Calu3 (cell line): ENCODE measurements at regions not wholly inside any gene's neighbourhood (a gene's known extent, or its start where the extent isn't known, plus 50 kb on each side); places are given as distances from the start of the nearest gene placed in this dataset.

Experiments
- BruUV-seq: library from RNA; stranded (reverse); fragments of 400-500 nt; replicated peaks from 2 replicates; lab custom pipeline; 2021; lab: Mats Ljungman, UMichigan
- CTCF ChIA-PET: fragments of 300-600 bp; sonication (Branson Sonifier 250); formaldehyde crosslinking; loops from one replicate; lab custom pipeline; 2022; ENCODE audit warnings: antibody characterized with exemption; lab: Charles Lee
- DNase-seq: peaks from one replicate; pipeline ENCODE4 v3.0.0; 2022
- H3K27ac Mint-ChIP-seq: one replicate; pipeline ENCODE4 v1.8.0; 2022; ENCODE audit warnings: mixed read lengths; ENCODE audit not compliant: unreplicated experiment
- H3K27me3 Mint-ChIP-seq: one replicate; pipeline ENCODE4 v1.8.0; 2022; ENCODE audit warnings: mixed read lengths; ENCODE audit not compliant: unreplicated experiment
- H3K36me3 Mint-ChIP-seq: one replicate; pipeline ENCODE4 v1.8.0; 2022; ENCODE audit warnings: mild to moderate bottlenecking, moderate library complexity, mixed read lengths; ENCODE audit not compliant: insufficient read depth, unreplicated experiment
- H3K4me1 Mint-ChIP-seq: one replicate; pipeline ENCODE4 v1.8.0; 2022; ENCODE audit warnings: mild to moderate bottlenecking, low read depth, mixed read lengths; ENCODE audit not compliant: unreplicated experiment
- H3K4me3 Mint-ChIP-seq: one replicate; pipeline ENCODE4 v1.8.0; 2022; ENCODE audit warnings: mild to moderate bottlenecking, low read depth, moderate library complexity, mixed read lengths; ENCODE audit not compliant: unreplicated experiment
- H3K9me3 Mint-ChIP-seq: one replicate; pipeline ENCODE4 v1.8.0; 2022; ENCODE audit warnings: low read depth, mixed read lengths; ENCODE audit not compliant: unreplicated experiment
- intact Hi-C: fragments of 100-400 bp; cut with micrococcal nuclease; formaldehyde crosslinking; loops from one replicate; pipeline ENCODE4 v1.10.0; 2022; ENCODE audit not compliant: unreplicated experiment
- TF ChIP-seq, protein P1 (sequence below): fragments of 200-600 bp; IDR thresholded peaks from one replicate; pipeline ENCODE4 v1.8.0; 2022; ENCODE audit warnings: antibody characterized with exemption; ENCODE audit not compliant: unreplicated experiment

DNA sequence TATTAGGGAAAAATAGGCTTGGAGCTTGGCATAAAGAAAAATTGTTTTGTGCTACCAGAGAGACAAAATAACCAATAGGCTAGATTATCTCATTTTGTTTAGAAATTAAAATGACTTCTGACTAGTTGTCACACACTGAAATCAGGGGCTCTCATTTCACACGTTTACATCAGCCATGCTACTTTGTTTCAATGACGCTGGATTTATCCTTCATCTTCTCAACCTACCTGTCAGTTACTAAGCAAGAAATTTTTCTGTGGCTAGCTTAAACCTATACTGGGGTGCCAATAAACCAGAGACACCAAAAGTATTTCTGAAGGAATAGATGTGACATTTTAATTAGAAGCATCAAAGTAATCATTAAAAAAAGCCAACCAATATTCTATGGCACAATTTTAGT, 518.1 kb upstream of the NR5A2 start:
- Mint-ChIP-seq H3K27ac (no peak overlapping the region), H3K27me3 (no peaks in the 10 kb centered on the region), H3K9me3 (no peaks in the 10 kb centered on the region), H3K4me3 (no peak overlapping the region), H3K4me1 (peaks cover 8% of the 10 kb centered on the region), H3K36me3 (no peaks in the 10 kb centered on the region)
- TF ChIP-seq, protein P1, sequence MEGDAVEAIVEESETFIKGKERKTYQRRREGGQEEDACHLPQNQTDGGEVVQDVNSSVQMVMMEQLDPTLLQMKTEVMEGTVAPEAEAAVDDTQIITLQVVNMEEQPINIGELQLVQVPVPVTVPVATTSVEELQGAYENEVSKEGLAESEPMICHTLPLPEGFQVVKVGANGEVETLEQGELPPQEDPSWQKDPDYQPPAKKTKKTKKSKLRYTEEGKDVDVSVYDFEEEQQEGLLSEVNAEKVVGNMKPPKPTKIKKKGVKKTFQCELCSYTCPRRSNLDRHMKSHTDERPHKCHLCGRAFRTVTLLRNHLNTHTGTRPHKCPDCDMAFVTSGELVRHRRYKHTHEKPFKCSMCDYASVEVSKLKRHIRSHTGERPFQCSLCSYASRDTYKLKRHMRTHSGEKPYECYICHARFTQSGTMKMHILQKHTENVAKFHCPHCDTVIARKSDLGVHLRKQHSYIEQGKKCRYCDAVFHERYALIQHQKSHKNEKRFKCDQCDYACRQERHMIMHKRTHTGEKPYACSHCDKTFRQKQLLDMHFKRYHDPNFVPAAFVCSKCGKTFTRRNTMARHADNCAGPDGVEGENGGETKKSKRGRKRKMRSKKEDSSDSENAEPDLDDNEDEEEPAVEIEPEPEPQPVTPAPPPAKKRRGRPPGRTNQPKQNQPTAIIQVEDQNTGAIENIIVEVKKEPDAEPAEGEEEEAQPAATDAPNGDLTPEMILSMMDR, result no peak
- CTCF ChIA-PET, result no interaction called here
- DNase-seq, result no peak
- no TSS peak for BruUV-seq
- intact Hi-C loops, result no loop called here

DNA sequence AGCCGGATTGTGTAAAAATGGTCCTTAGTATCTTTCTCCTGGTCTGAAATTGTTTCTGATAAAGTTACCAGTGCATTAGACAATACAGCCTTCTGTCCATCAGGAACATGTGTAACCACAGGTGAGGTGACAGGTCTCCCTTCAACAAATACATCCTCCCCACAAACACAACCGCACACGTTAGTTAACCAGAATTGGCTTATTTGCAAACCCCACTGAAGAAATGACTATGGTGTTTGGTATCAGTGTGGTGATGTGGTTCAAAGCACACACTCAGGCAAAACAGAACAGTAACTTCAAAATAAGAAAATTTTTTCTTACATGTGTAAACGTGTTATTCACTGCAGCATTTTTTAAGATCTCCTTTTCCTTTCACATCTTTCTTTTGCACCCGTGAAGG, 517.2 kb upstream of the NR5A2 start:
- H3K9me3 Mint-ChIP-seq, result no peaks in the 10 kb centered on the region
- no peak overlapping the region for H3K27ac Mint-ChIP-seq
- TF ChIP-seq, protein P1, result no peak
- BruUV-seq, result no TSS peak
- intact Hi-C loops, result no loop called here
- no peak for DNase-seq
- H3K36me3 Mint-ChIP-seq, result no peaks in the 10 kb centered on the region
- H3K27me3 Mint-ChIP-seq, result no peaks in the 10 kb centered on the region
- CTCF ChIA-PET, result no interaction called here
- peaks cover 8% of the 10 kb centered on the region for H3K4me1 Mint-ChIP-seq
- H3K4me3 Mint-ChIP-seq, result no peak overlapping the region

DNA sequence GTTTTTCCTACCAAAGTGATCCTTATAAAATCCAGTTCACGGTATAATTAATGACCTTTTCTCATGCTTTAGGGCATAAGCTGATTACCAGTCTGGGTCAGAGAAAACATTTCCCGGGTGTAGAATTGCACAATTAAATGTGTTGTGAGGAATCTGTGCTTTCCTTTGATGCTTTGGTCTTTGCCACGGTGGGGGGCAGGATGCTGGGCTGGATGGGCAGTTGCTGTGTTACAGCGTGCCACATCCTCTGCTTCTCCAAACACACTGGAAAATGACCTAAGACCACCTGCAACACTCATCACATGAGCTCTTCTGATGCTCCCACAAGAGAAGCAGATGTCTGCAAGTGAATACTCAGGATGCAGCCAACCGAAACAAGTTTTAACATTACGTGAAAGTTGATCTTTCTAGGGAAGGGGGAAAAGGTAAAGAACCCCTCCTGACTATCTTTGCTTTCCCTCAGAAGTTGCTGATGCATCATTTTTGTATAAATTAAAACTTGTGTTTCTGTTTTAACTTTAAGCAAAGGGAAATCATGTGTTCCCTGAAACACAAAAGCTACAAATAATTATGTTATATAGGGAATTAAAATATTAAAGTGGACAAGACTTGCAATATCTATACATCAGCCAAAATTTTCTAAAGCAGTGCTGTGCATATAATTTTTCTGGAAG, 515.3 kb upstream of the NR5A2 start:
- no peaks in the 10 kb centered on the region for H3K36me3 Mint-ChIP-seq
- peaks cover 8% of the 10 kb centered on the region for H3K4me1 Mint-ChIP-seq
- TF ChIP-seq, protein P1, result no peak
- H3K27ac Mint-ChIP-seq, result no peak overlapping the region
- DNase-seq, result no peak
- H3K9me3 Mint-ChIP-seq, result no peaks in the 10 kb centered on the region
- CTCF ChIA-PET, result no interaction called here
- H3K27me3 Mint-ChIP-seq, result no peaks in the 10 kb centered on the region
- no TSS peak for BruUV-seq
- no peak overlapping the region for H3K4me3 Mint-ChIP-seq
- intact Hi-C loops, result no loop called here

DNA sequence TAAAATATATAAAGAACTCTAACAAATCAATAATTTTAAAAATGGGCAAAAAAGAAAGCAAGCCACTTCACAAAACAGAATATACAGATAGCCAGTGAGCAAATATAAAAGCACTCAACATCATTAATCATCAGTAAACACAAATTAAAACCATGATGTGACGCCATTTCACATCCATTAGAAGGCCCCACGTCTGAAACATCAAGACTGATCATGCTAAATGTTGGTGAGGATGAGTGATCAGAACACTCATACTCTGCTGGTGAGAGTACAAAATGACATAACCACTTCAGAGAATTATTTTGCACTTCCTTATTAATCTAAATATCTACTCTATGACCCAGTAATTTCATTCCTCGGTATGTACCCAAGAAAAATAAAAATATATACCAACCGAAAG, 512.2 kb upstream of the NR5A2 start:
- BruUV-seq, result no TSS peak
- CTCF ChIA-PET, result no interaction called here

More for the DNA sequence above, 512.2 kb upstream of the NR5A2 start:
- Mint-ChIP-seq H3K4me1 (no peaks in the 10 kb centered on the region), H3K4me3 (no peak overlapping the region), H3K9me3 (no peaks in the 10 kb centered on the region), H3K36me3 (no peaks in the 10 kb centered on the region), H3K27me3 (no peaks in the 10 kb centered on the region), H3K27ac (no peak overlapping the region)
- no peak for DNase-seq
- TF ChIP-seq, protein P1, result no peak
- intact Hi-C loops, result no loop called here
